ENCODE measurements at regions not wholly inside any gene's neighbourhood (a gene's known extent, or its start where the extent isn't known, plus 50 kb on each side); places are given as distances from the start of the nearest gene placed in this dataset.
A peak's percentile ranks its signal among the peaks of the same experiment; 100 is the strongest.
"Not testable (repeated sequence)": the region's sequence is repeated elsewhere in the genome, so short reads cannot be mapped to it uniquely, and the experiment has no call there.

GRCh38 chr6:85047818-85048217 lies 283.4 kb upstream of the TBX18 start:
- H3K36me3 ChIP-seq (ENCODE audit: insufficient read depth) = no peaks in the 10 kb centered on the region
- 65% methylated on average over 2 of the region's 2 CpGs for WGBS
- H3K4me3 ChIP-seq (ENCODE audit: low read depth, low read length) = no peak overlapping the region
- H3K27ac ChIP-seq (ENCODE audit: low read depth) = no peak overlapping the region
- no peaks in the 10 kb centered on the region for H3K4me1 ChIP-seq (ENCODE audit: insufficient read depth)
- no peak for DNase-seq (ENCODE audit: extremely low spot score)

GRCh38 chr6:85045767-85046166 lies 281.4 kb upstream of the TBX18 start:
- H3K36me3 ChIP-seq (ENCODE audit: insufficient read depth); DNase-seq (ENCODE audit: extremely low spot score); H3K27ac ChIP-seq (ENCODE audit: low read depth); H3K4me1 ChIP-seq (ENCODE audit: insufficient read depth); H3K4me3 ChIP-seq (ENCODE audit: low read depth, low read length): not testable (repeated sequence)
- WGBS = 96% methylated on average over 1 of the region's 1 CpG

- Histone ChIP-seq H3K27ac (ENCODE audit: low read depth) (no peak overlapping the region), H3K4me3 (ENCODE audit: low read depth, low read length) (no peak overlapping the region), H3K4me1 (ENCODE audit: insufficient read depth) (no peaks in the 10 kb centered on the region), H3K36me3 (ENCODE audit: insufficient read depth) (no peaks in the 10 kb centered on the region)
- DNase-seq (ENCODE audit: extremely low spot score) = no peak
- 33% methylated on average over 2 of the region's 2 CpGs for WGBS
Measured at GRCh38 chr6:85044361-85044760, 280.0 kb upstream of the TBX18 start.

- no peak overlapping the region for H3K27ac ChIP-seq (ENCODE audit: low read depth)
- no peak overlapping the region for H3K4me3 ChIP-seq (ENCODE audit: low read depth, low read length)
- no peak for DNase-seq (ENCODE audit: extremely low spot score)
- H3K4me1 ChIP-seq (ENCODE audit: insufficient read depth) = no peaks in the 10 kb centered on the region
- H3K36me3 ChIP-seq (ENCODE audit: insufficient read depth) = no peaks in the 10 kb centered on the region
Measured at GRCh38 chr6:85041376-85041775, 277.0 kb upstream of the TBX18 start.

- WGBS = 79% methylated on average over 4 of the region's 4 CpGs
- DNase-seq (ENCODE audit: extremely low spot score) = no peak
- Histone ChIP-seq H3K27ac (ENCODE audit: low read depth) (no peak overlapping the region), H3K4me3 (ENCODE audit: low read depth, low read length) (no peak overlapping the region), H3K4me1 (ENCODE audit: insufficient read depth) (no peaks in the 10 kb centered on the region), H3K36me3 (ENCODE audit: insufficient read depth) (no peaks in the 10 kb centered on the region)
Measured at GRCh38 chr6:85037221-85037620, 272.8 kb upstream of the TBX18 start.

- no peak overlapping the region for H3K4me3 ChIP-seq (ENCODE audit: low read depth, low read length)
- H3K4me1 ChIP-seq (ENCODE audit: insufficient read depth) = no peaks in the 10 kb centered on the region
- WGBS = 94% methylated on average over 1 of the region's 1 CpG
- no peak overlapping the region for H3K27ac ChIP-seq (ENCODE audit: low read depth)
- H3K36me3 ChIP-seq (ENCODE audit: insufficient read depth) = no peaks in the 10 kb centered on the region
- DNase-seq (ENCODE audit: extremely low spot score) = no peak
Measured at GRCh38 chr6:85035766-85036165, 271.4 kb upstream of the TBX18 start.

- no peak for DNase-seq (ENCODE audit: extremely low spot score)
- H3K36me3 ChIP-seq (ENCODE audit: insufficient read depth) = no peaks in the 10 kb centered on the region
- 45% methylated on average over 1 of the region's 1 CpG for WGBS
- no peak overlapping the region for H3K27ac ChIP-seq (ENCODE audit: low read depth)
- no peaks in the 10 kb centered on the region for H3K4me1 ChIP-seq (ENCODE audit: insufficient read depth)
- H3K4me3 ChIP-seq (ENCODE audit: low read depth, low read length) = no peak overlapping the region
Measured at GRCh38 chr6:85033547-85033946, 269.1 kb upstream of the TBX18 start.

GRCh38 chr6:85026021-85026420 lies 261.6 kb upstream of the TBX18 start:
- DNase-seq (ENCODE audit: extremely low spot score) = no peak
- no peak overlapping the region for H3K27ac ChIP-seq (ENCODE audit: low read depth)
- no peaks in the 10 kb centered on the region for H3K4me1 ChIP-seq (ENCODE audit: insufficient read depth)
- 65% methylated on average over 2 of the region's 2 CpGs for WGBS
- no peaks in the 10 kb centered on the region for H3K36me3 ChIP-seq (ENCODE audit: insufficient read depth)
- no peak overlapping the region for H3K4me3 ChIP-seq (ENCODE audit: low read depth, low read length)

- H3K4me3 ChIP-seq (ENCODE audit: low read depth, low read length) = no peak overlapping the region
- 38% methylated on average over 2 of the region's 2 CpGs for WGBS
- H3K27ac ChIP-seq (ENCODE audit: low read depth) = no peak overlapping the region
- H3K4me1 ChIP-seq (ENCODE audit: insufficient read depth) = no peaks in the 10 kb centered on the region
- H3K36me3 ChIP-seq (ENCODE audit: insufficient read depth) = no peaks in the 10 kb centered on the region
- no peak for DNase-seq (ENCODE audit: extremely low spot score)
Measured at GRCh38 chr6:85023721-85024120, 259.3 kb upstream of the TBX18 start.

- Histone ChIP-seq H3K36me3 (ENCODE audit: insufficient read depth) (no peaks in the 10 kb centered on the region), H3K27ac (ENCODE audit: low read depth) (no peak overlapping the region)
Measured at GRCh38 chr6:85017352-85017751, 253.0 kb upstream of the TBX18 start.

GRCh38 chr6:85016726-85017125 lies 252.3 kb upstream of the TBX18 start:
- H3K4me1 ChIP-seq (ENCODE audit: insufficient read depth) = no peaks in the 10 kb centered on the region
- no peak overlapping the region for H3K27ac ChIP-seq (ENCODE audit: low read depth)
- no peak overlapping the region for H3K4me3 ChIP-seq (ENCODE audit: low read depth, low read length)
- 79% methylated on average over 1 of the region's 1 CpG for WGBS
- DNase-seq (ENCODE audit: extremely low spot score) = no peak
- H3K36me3 ChIP-seq (ENCODE audit: insufficient read depth) = no peaks in the 10 kb centered on the region

More at GRCh38 chr6:85017352-85017751, 253.0 kb upstream of the TBX18 start:
- no peak overlapping the region for H3K4me3 ChIP-seq (ENCODE audit: low read depth, low read length)
- DNase-seq (ENCODE audit: extremely low spot score) = no peak
- 92% methylated on average over 1 of the region's 1 CpG for WGBS
- no peaks in the 10 kb centered on the region for H3K4me1 ChIP-seq (ENCODE audit: insufficient read depth)

- peak; percentile 21 for DNase-seq (ENCODE audit: extremely low spot score)
- Histone ChIP-seq H3K27ac (ENCODE audit: low read depth) (no peak overlapping the region), H3K36me3 (ENCODE audit: insufficient read depth) (no peaks in the 10 kb centered on the region), H3K4me1 (ENCODE audit: insufficient read depth) (no peaks in the 10 kb centered on the region), H3K4me3 (ENCODE audit: low read depth, low read length) (no peak overlapping the region)
- 13% methylated on average over 12 of the region's 12 CpGs for WGBS
Measured at GRCh38 chr6:85015396-85015990, 251.1 kb upstream of the TBX18 start.

GRCh38 chr6:85010865-85011264 lies 246.5 kb upstream of the TBX18 start:
- no peak for DNase-seq (ENCODE audit: extremely low spot score)
- no peak overlapping the region for H3K27ac ChIP-seq (ENCODE audit: low read depth)
- WGBS = 63% methylated on average over 1 of the region's 1 CpG
- no peaks in the 10 kb centered on the region for H3K4me1 ChIP-seq (ENCODE audit: insufficient read depth)
- H3K36me3 ChIP-seq (ENCODE audit: insufficient read depth) = no peaks in the 10 kb centered on the region
- no peak overlapping the region for H3K4me3 ChIP-seq (ENCODE audit: low read depth, low read length)

- Histone ChIP-seq H3K4me3 (ENCODE audit: low read depth, low read length) (no peak overlapping the region), H3K4me1 (ENCODE audit: insufficient read depth) (no peaks in the 10 kb centered on the region), H3K36me3 (ENCODE audit: insufficient read depth) (no peaks in the 10 kb centered on the region), H3K27ac (ENCODE audit: low read depth) (no peak overlapping the region)
- no peak for DNase-seq (ENCODE audit: extremely low spot score)
- 84% methylated on average over 6 of the region's 6 CpGs for WGBS
Measured at GRCh38 chr6:85008296-85009009, 244.1 kb upstream of the TBX18 start.

All from urinary bladder (tissue), 3 donors.